Uterus (tissue), 3 donors: ENCODE measurements at regions not wholly inside any gene's neighbourhood (a gene's known extent, or its start where the extent isn't known, plus 50 kb on each side); places are given as distances from the start of the nearest gene placed in this dataset.
"Not testable (repeated sequence)": the region's sequence is repeated elsewhere in the genome, so short reads cannot be mapped to it uniquely, and the experiment has no call there.

Source experiments
- DNase-seq, 2 donors: peaks; one replicate each; pipeline ENCODE4 v3.0.0-alpha.2; 2019 to 2020
- H3K27ac ChIP-seq, 2 donors: fragments of 200-600 bp; sonication (generic); 1 replicate in 1 of 2; 2 replicates in 1 of 2; pipeline ENCODE4 v1.5.1; 2016 to 2018
- H3K27me3 ChIP-seq, 2 donors: fragments of 200-600 bp; sonication (generic); one replicate each; pipeline ENCODE4 v1.5.1; 2018 to 2019; ENCODE audit warnings: control low read depth in 1 of 2
- H3K36me3 ChIP-seq, 2 donors: fragments of 200-600 bp; sonication (generic); one replicate each; pipeline ENCODE4 v1.5.1; 2019; ENCODE audit warnings: control low read depth in 1 of 2
- H3K4me1 ChIP-seq, 2 donors: fragments of 200-600 bp; sonication (generic); one replicate each; pipeline ENCODE4 v1.5.1; 2018 to 2019; ENCODE audit warnings: control low read depth in 1 of 2
- H3K4me3 ChIP-seq, 2 donors: fragments of 200-600 bp; sonication (generic); 1 replicate in 1 of 2; 2 replicates in 1 of 2; pipeline ENCODE4 v1.5.1; 2018 to 2019; ENCODE audit warnings: mild to moderate bottlenecking in 1 of 2
- H3K9me3 ChIP-seq, 2 donors: fragments of 200-600 bp; sonication (generic); one replicate each; pipeline ENCODE4 v1.5.1; 2019; ENCODE audit warnings: control low read depth in 1 of 2
- CTCF ChIP-seq, 4 experiments: fragments of 200-600 bp in 2 of 4; fragments of 450-650 bp in 2 of 4; sonication (generic) in 2 of 4; IDR thresholded peaks; one replicate each; pipeline ENCODE4 v1.5.1; 2016 to 2019; ENCODE audit warnings: antibody characterized with exemption in 4 of 4, mild to moderate bottlenecking in 2 of 4, moderate library complexity in 1 of 4
- POLR2A ChIP-seq, 2 donors: fragments of 450-650 bp; IDR thresholded peaks; one replicate each; pipeline ENCODE4 v1.6.1; 2016; ENCODE audit warnings: antibody characterized with exemption in 2 of 2, mild to moderate bottlenecking in 1 of 2, moderate library complexity in 1 of 2
- intact Hi-C: fragments of 100-400 bp; cut with DNase I; formaldehyde crosslinking; loops from one replicate; pipeline ENCODE4 v1.15.1; 2023; ENCODE audit warnings: low total_unique reads
- donor health status: DM: yes; HTN: yes; CAD: no.

GRCh38 chr2:95722131-95722697 is 130.4 kb downstream of the TRIM43 start:
- no peaks in the 10 kb centered on the region for H3K4me1 ChIP-seq
- no peak for DNase-seq
- no peaks in the 10 kb centered on the region for H3K9me3 ChIP-seq
- no peak overlapping the region for H3K4me3 ChIP-seq
- no peaks in the 10 kb centered on the region for H3K27me3 ChIP-seq
- H3K36me3 ChIP-seq, result no peaks in the 10 kb centered on the region
- TF ChIP-seq CTCF (IDR thresholded peaks at IDR 0.05), result no peak
- TF ChIP-seq POLR2A (IDR thresholded peaks at IDR 0.05), result no peak
- no peak overlapping the region for H3K27ac ChIP-seq
- intact Hi-C loops, result no loop called here

GRCh38 chr2:95723627-95724210 is 131.9 kb downstream of the TRIM43 start:
- H3K4me1 ChIP-seq, intact Hi-C loops, DNase-seq, H3K36me3 ChIP-seq, H3K4me3 ChIP-seq, H3K9me3 ChIP-seq, H3K27me3 ChIP-seq, H3K27ac ChIP-seq: not testable (repeated sequence)

- intact Hi-C loops, result not testable (repeated sequence)
Observed at GRCh38 chr2:95725191-95725590, 133.4 kb downstream of the TRIM43 start.

GRCh38 chr2:95725677-95726076 is 133.9 kb downstream of the TRIM43 start:
- H3K36me3 ChIP-seq, H3K27ac ChIP-seq, H3K9me3 ChIP-seq, H3K4me3 ChIP-seq, H3K4me1 ChIP-seq, DNase-seq, intact Hi-C loops, H3K27me3 ChIP-seq: not testable (repeated sequence)

More at GRCh38 chr2:95725191-95725590, 133.4 kb downstream of the TRIM43 start:
- not testable (repeated sequence) for H3K4me3 ChIP-seq, H3K4me1 ChIP-seq, H3K27me3 ChIP-seq, H3K27ac ChIP-seq, DNase-seq, H3K9me3 ChIP-seq, H3K36me3 ChIP-seq

DNA sequence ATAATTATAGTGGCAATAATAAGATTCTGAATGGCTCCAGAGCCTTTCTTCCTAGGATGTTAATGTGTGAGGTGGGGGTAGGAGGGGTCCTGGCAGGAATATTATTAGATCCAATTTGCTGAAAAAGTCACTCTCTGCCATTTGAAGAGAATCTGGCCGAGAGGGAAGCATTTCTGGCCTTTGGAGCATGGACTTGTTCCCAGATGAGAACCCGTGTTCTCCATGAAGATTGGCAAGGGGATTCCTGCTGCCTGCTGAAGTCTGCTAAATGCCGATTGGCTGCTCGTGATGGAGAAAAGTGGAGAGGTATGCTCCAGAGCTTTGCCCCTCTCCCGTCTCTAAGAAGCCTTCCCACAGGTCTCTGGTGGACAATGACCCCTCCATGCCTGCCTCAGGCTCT is 135.6 kb downstream of the TRIM43 start:
- H3K9me3 ChIP-seq, H3K27ac ChIP-seq, H3K4me3 ChIP-seq, H3K36me3 ChIP-seq, H3K27me3 ChIP-seq, DNase-seq, H3K4me1 ChIP-seq, intact Hi-C loops: not testable (repeated sequence)

DNA sequence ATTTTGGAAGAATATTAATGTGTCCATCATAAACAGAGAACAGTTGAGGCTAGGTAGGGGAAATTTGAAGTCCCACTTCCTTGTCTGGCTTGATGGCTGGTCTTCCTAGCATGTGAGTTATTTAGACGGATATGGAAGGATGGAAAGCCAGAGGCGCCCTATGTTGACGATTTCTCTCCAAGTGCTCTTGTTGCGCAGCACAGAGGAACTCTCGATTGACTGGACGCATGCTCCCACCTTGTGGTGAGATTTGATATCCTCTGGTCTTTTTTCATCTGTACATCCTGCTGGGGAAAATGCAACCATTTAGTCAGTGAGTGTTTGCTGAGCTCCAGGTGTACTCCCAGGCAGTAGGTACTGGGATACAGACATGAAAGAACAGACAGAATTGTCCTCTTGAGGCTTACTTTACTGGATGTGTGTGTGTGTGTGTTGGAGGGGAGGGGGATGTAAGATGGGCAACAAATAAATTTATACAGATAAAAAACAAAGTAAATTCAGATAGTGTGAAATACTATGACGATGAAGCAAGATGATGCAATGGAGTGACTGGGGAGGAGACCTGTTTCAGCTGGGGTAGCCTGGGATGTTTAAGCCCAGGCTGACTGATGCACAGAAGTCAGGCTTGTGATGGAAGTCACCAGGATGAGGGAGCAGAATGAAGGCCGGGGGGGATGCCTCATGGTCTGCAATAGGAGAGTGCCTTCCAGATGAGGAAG is 137.2 kb downstream of the TRIM43 start:
- TF ChIP-seq CTCF (IDR thresholded peaks at IDR 0.05) (peak; percentile 70 to 82 (median 76)), POLR2A (IDR thresholded peaks at IDR 0.05) (no peak)
- peak; percentile 64 to 73 for DNase-seq
- Histone ChIP-seq H3K4me1 (no peaks in the 10 kb centered on the region), H3K27me3 (no peaks in the 10 kb centered on the region), H3K36me3 (no peaks in the 10 kb centered on the region), H3K27ac (no peak overlapping the region), H3K9me3 (no peaks in the 10 kb centered on the region), H3K4me3 (no peak overlapping the region)
- intact Hi-C loops, result no loop called here

GRCh38 chr2:95729597-95729955 is 137.8 kb downstream of the TRIM43 start:
- Histone ChIP-seq H3K4me3 (no peak overlapping the region), H3K36me3 (no peaks in the 10 kb centered on the region), H3K27me3 (no peaks in the 10 kb centered on the region), H3K9me3 (no peaks in the 10 kb centered on the region), H3K4me1 (no peaks in the 10 kb centered on the region), H3K27ac (no peak overlapping the region)
- TF ChIP-seq POLR2A (IDR thresholded peaks at IDR 0.05), result no peak
- no peak for TF ChIP-seq CTCF (IDR thresholded peaks at IDR 0.05)
- intact Hi-C loops, result no loop called here
- DNase-seq, result no peak
